ENCODE measurements at regions not wholly inside any gene's neighbourhood (a gene's known extent, or its start where the extent isn't known, plus 50 kb on each side); places are given as distances from the start of the nearest gene placed in this dataset.

- peaks cover 10 to 53% (median 19%) of the 10 kb centered on the region in 6 donors for H3K9me3 Mint-ChIP-seq
- no peaks in the 10 kb centered on the region for H3K36me3 Mint-ChIP-seq
- DNase-seq: no peak
- H3K27me3 Mint-ChIP-seq (ENCODE audit: low read depth in 3 of 3): no peaks in the 10 kb centered on the region
- H3K4me3 Mint-ChIP-seq: no peak overlapping the region
- H3K27ac Mint-ChIP-seq: no peak overlapping the region
- no peaks in the 10 kb centered on the region for H3K4me1 Mint-ChIP-seq
Observed at GRCh38 chr16:61057635-61058034, 978.6 kb downstream of the CDH8 start.

- H3K4me3 Mint-ChIP-seq: no peak overlapping the region
- no peaks in the 10 kb centered on the region for H3K4me1 Mint-ChIP-seq
- H3K9me3 Mint-ChIP-seq: peaks cover 8 to 47% (median 30%) of the 10 kb centered on the region in 6 donors
- peaks cover 0 to 2% (median 0%) of the 10 kb centered on the region in 3 donors for H3K27me3 Mint-ChIP-seq (ENCODE audit: low read depth in 3 of 3)
- H3K36me3 Mint-ChIP-seq: no peaks in the 10 kb centered on the region
- DNase-seq: no peak
- H3K27ac Mint-ChIP-seq: no peak overlapping the region
Observed at GRCh38 chr16:61050547-61050946, 985.7 kb downstream of the CDH8 start.

GRCh38 chr16:61045931-61046330 lies 990.3 kb downstream of the CDH8 start:
- H3K4me1 Mint-ChIP-seq: no peaks in the 10 kb centered on the region
- H3K36me3 Mint-ChIP-seq: no peaks in the 10 kb centered on the region
- peaks cover 8 to 55% (median 29%) of the 10 kb centered on the region in 6 donors for H3K9me3 Mint-ChIP-seq
- no peak overlapping the region for H3K4me3 Mint-ChIP-seq
- H3K27ac Mint-ChIP-seq: no peak overlapping the region
- no peak for DNase-seq
- peaks cover 0 to 2% (median 1%) of the 10 kb centered on the region in 3 donors for H3K27me3 Mint-ChIP-seq (ENCODE audit: low read depth in 3 of 3)

- DNase-seq: no peak
- peaks cover 7 to 45% (median 15%) of the 10 kb centered on the region in 6 donors for H3K9me3 Mint-ChIP-seq
- no peaks in the 10 kb centered on the region for H3K36me3 Mint-ChIP-seq
- peaks cover 0 to 2% (median 1%) of the 10 kb centered on the region in 3 donors for H3K27me3 Mint-ChIP-seq (ENCODE audit: low read depth in 3 of 3)
- no peak overlapping the region for H3K27ac Mint-ChIP-seq
- no peaks in the 10 kb centered on the region for H3K4me1 Mint-ChIP-seq
- H3K4me3 Mint-ChIP-seq: no peak overlapping the region
Observed at GRCh38 chr16:61042737-61043136, 993.5 kb downstream of the CDH8 start.

GRCh38 chr16:61030616-61031015 lies 1005.6 kb downstream of the CDH8 start:
- Mint-ChIP-seq H3K4me3 (no peak overlapping the region), H3K9me3 (peaks cover 15 to 50% (median 23%) of the 10 kb centered on the region in 6 donors), H3K4me1 (no peaks in the 10 kb centered on the region), H3K36me3 (peaks cover 0 to 5% (median 0%) of the 10 kb centered on the region in 3 donors), H3K27me3 (ENCODE audit: low read depth in 3 of 3) (peaks cover 0 to 2% (median 0%) of the 10 kb centered on the region in 3 donors), H3K27ac (no peak overlapping the region)
- no peak for DNase-seq

- DNase-seq: no peak
- H3K27me3 Mint-ChIP-seq (ENCODE audit: low read depth in 3 of 3): no peaks in the 10 kb centered on the region
- no peak overlapping the region for H3K27ac Mint-ChIP-seq
- no peak overlapping the region for H3K4me3 Mint-ChIP-seq
- peaks cover 11 to 49% (median 24%) of the 10 kb centered on the region in 6 donors for H3K9me3 Mint-ChIP-seq
- no peaks in the 10 kb centered on the region for H3K4me1 Mint-ChIP-seq
- no peaks in the 10 kb centered on the region for H3K36me3 Mint-ChIP-seq
Observed at GRCh38 chr16:61024180-61024900, 1011.9 kb downstream of the CDH8 start.

GRCh38 chr16:61014869-61015268 lies 1021.4 kb downstream of the CDH8 start:
- H3K4me3 Mint-ChIP-seq: no peak overlapping the region
- H3K36me3 Mint-ChIP-seq: peaks cover 0 to 4% (median 0%) of the 10 kb centered on the region in 3 donors
- H3K4me1 Mint-ChIP-seq: no peaks in the 10 kb centered on the region
- DNase-seq: no peak
- no peak overlapping the region for H3K27ac Mint-ChIP-seq
- peaks cover 16 to 63% (median 31%) of the 10 kb centered on the region in 6 donors for H3K9me3 Mint-ChIP-seq
- H3K27me3 Mint-ChIP-seq (ENCODE audit: low read depth in 3 of 3): peaks cover 0 to 1% (median 0%) of the 10 kb centered on the region in 3 donors

GRCh38 chr16:61007694-61008093 lies 1028.5 kb downstream of the CDH8 start:
- no peak for DNase-seq
- H3K27ac Mint-ChIP-seq: no peak overlapping the region
- no peaks in the 10 kb centered on the region for H3K36me3 Mint-ChIP-seq
- H3K4me3 Mint-ChIP-seq: no peak overlapping the region
- no peaks in the 10 kb centered on the region for H3K4me1 Mint-ChIP-seq
- H3K27me3 Mint-ChIP-seq (ENCODE audit: low read depth in 3 of 3): peaks cover 0 to 4% (median 0%) of the 10 kb centered on the region in 3 donors
- H3K9me3 Mint-ChIP-seq: peaks cover 7 to 40% (median 15%) of the 10 kb centered on the region in 6 donors

GRCh38 chr16:61005952-61006351 lies 1030.3 kb downstream of the CDH8 start:
- Mint-ChIP-seq H3K27ac (no peak overlapping the region), H3K27me3 (ENCODE audit: low read depth in 3 of 3) (peaks cover 0 to 4% (median 0%) of the 10 kb centered on the region in 3 donors), H3K9me3 (peaks cover 5 to 39% (median 17%) of the 10 kb centered on the region in 6 donors), H3K36me3 (no peaks in the 10 kb centered on the region), H3K4me3 (no peak overlapping the region), H3K4me1 (no peaks in the 10 kb centered on the region)
- no peak for DNase-seq

GRCh38 chr16:61002479-61003204 lies 1033.6 kb downstream of the CDH8 start:
- H3K36me3 Mint-ChIP-seq: no peaks in the 10 kb centered on the region
- DNase-seq: no peak
- H3K4me3 Mint-ChIP-seq: no peak overlapping the region
- peaks cover 3 to 43% (median 25%) of the 10 kb centered on the region in 6 donors for H3K9me3 Mint-ChIP-seq
- H3K27me3 Mint-ChIP-seq (ENCODE audit: low read depth in 3 of 3): no peaks in the 10 kb centered on the region
- H3K4me1 Mint-ChIP-seq: no peaks in the 10 kb centered on the region
- no peak overlapping the region for H3K27ac Mint-ChIP-seq

- no peak overlapping the region for H3K27ac Mint-ChIP-seq
- H3K4me1 Mint-ChIP-seq: no peaks in the 10 kb centered on the region
- no peak overlapping the region for H3K4me3 Mint-ChIP-seq
- H3K9me3 Mint-ChIP-seq: peaks cover 6 to 49% (median 28%) of the 10 kb centered on the region in 6 donors
- H3K27me3 Mint-ChIP-seq (ENCODE audit: low read depth in 3 of 3): no peaks in the 10 kb centered on the region
- no peaks in the 10 kb centered on the region for H3K36me3 Mint-ChIP-seq
- no peak for DNase-seq
Observed at GRCh38 chr16:60991886-60992285, 1044.4 kb downstream of the CDH8 start.

- no peaks in the 10 kb centered on the region for H3K36me3 Mint-ChIP-seq
- no peak for DNase-seq
- no peaks in the 10 kb centered on the region for H3K4me1 Mint-ChIP-seq
- H3K9me3 Mint-ChIP-seq: peaks cover 7 to 61% (median 25%) of the 10 kb centered on the region in 6 donors
- H3K27me3 Mint-ChIP-seq (ENCODE audit: low read depth in 3 of 3): peaks cover 0 to 1% (median 0%) of the 10 kb centered on the region in 3 donors
- H3K27ac Mint-ChIP-seq: no peak overlapping the region
- no peak overlapping the region for H3K4me3 Mint-ChIP-seq
Observed at GRCh38 chr16:60989592-60989991, 1046.6 kb downstream of the CDH8 start.

- Mint-ChIP-seq H3K27ac (no peak overlapping the region), H3K9me3 (peaks cover 4 to 53% (median 28%) of the 10 kb centered on the region in 6 donors), H3K27me3 (ENCODE audit: low read depth in 3 of 3) (peaks cover 0 to 2% (median 2%) of the 10 kb centered on the region in 3 donors), H3K36me3 (peaks cover 0 to 3% (median 0%) of the 10 kb centered on the region in 3 donors), H3K4me3 (no peak overlapping the region), H3K4me1 (no peaks in the 10 kb centered on the region)
- no peak for DNase-seq
Observed at GRCh38 chr16:60979119-60979518, 1057.1 kb downstream of the CDH8 start.

- H3K4me1 Mint-ChIP-seq: no peaks in the 10 kb centered on the region
Observed at GRCh38 chr16:60949800-60950199, 1086.4 kb downstream of the CDH8 start.

More at GRCh38 chr16:60949800-60950199, 1086.4 kb downstream of the CDH8 start:
- no peak for DNase-seq
- Mint-ChIP-seq H3K36me3 (peaks cover 0 to 3% (median 0%) of the 10 kb centered on the region in 3 donors), H3K27ac (no peak overlapping the region), H3K27me3 (ENCODE audit: low read depth in 3 of 3) (peaks cover 0 to 1% (median 0%) of the 10 kb centered on the region in 3 donors), H3K4me3 (no peak overlapping the region), H3K9me3 (peaks cover 9 to 50% (median 28%) of the 10 kb centered on the region in 6 donors)
